Loucy (cell line): ENCODE measurements at regions not wholly inside any gene's neighbourhood (a gene's known extent, or its start where the extent isn't known, plus 50 kb on each side); places are given as distances from the start of the nearest gene placed in this dataset.

ENCODE experiments used
- EZH2phosphoT487 ChIP-seq: fragments of 200-600 bp; IDR thresholded peaks from 2 replicates; pipeline ENCODE4 v1.6.1; 2018; ENCODE audit warnings: antibody characterized with exemption, mild to moderate bottlenecking, moderate library complexity, borderline replicate concordance
- TF ChIP-seq, protein P1 (sequence below): fragments of 200-600 bp; sonication (generic); conservative IDR thresholded peaks from 2 replicates; pipeline ENCODE4 v1.5.1; 2014; ENCODE audit warnings: mild to moderate bottlenecking, antibody characterized with exemption, low read length

DNA sequence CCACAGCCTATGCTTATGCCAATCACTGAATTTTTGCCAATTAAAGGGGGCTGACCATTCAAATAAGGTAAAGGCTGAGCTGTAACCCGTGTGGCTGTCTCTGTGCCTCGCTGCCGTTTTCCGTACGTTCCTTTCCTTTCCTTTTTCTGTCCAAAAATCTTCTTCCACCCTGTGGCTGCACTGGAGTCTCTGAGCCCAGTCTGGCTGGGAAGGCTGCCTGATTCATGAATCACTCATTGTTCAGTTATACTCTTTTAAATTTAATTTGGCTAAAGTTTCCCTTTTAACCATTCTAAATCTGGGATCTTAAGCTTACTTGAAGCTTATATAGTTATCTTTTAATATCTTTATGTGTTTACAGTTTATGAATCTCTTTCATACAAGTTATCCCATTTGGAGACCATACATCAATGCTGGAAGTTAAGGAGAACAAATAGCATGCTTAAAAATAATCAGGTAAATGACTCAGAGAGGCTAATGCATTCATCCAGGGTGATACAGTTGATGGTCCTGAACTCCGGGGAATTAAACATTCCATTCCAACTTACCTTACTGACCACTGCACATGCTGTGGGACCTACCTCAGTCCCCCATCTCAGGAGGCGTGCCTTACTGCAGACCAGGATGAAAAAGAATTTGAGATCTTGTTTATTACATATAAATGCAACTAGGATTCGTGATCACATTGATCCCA is 385.3 kb upstream of the ADARB2 start:
- TF ChIP-seq, protein P1, sequence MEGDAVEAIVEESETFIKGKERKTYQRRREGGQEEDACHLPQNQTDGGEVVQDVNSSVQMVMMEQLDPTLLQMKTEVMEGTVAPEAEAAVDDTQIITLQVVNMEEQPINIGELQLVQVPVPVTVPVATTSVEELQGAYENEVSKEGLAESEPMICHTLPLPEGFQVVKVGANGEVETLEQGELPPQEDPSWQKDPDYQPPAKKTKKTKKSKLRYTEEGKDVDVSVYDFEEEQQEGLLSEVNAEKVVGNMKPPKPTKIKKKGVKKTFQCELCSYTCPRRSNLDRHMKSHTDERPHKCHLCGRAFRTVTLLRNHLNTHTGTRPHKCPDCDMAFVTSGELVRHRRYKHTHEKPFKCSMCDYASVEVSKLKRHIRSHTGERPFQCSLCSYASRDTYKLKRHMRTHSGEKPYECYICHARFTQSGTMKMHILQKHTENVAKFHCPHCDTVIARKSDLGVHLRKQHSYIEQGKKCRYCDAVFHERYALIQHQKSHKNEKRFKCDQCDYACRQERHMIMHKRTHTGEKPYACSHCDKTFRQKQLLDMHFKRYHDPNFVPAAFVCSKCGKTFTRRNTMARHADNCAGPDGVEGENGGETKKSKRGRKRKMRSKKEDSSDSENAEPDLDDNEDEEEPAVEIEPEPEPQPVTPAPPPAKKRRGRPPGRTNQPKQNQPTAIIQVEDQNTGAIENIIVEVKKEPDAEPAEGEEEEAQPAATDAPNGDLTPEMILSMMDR = no peak
- TF ChIP-seq EZH2phosphoT487 = no peak
